ENCODE measurements at regions not wholly inside any gene's neighbourhood (a gene's known extent, or its start where the extent isn't known, plus 50 kb on each side); places are given as distances from the start of the nearest gene placed in this dataset.
"Not testable (repeated sequence)": the region's sequence is repeated elsewhere in the genome, so short reads cannot be mapped to it uniquely, and the experiment has no call there.

GRCh38 chr11:80943226-80943625 lies 1502.4 kb upstream of the TENM4 start:
- Histone ChIP-seq H3K27me3 (ENCODE audit: control insufficient read depth, insufficient read depth, low read length) (no peaks in the 10 kb centered on the region), H3K36me3 (ENCODE audit: control insufficient read depth, insufficient read depth, low read length) (no peaks in the 10 kb centered on the region), H3K4me3 (ENCODE audit: low read depth, low read length) (no peak overlapping the region)
- ChIA-PET POLR2A (no interaction called here), CTCF (no interaction called here)
- TF ChIP-seq, protein P1, sequence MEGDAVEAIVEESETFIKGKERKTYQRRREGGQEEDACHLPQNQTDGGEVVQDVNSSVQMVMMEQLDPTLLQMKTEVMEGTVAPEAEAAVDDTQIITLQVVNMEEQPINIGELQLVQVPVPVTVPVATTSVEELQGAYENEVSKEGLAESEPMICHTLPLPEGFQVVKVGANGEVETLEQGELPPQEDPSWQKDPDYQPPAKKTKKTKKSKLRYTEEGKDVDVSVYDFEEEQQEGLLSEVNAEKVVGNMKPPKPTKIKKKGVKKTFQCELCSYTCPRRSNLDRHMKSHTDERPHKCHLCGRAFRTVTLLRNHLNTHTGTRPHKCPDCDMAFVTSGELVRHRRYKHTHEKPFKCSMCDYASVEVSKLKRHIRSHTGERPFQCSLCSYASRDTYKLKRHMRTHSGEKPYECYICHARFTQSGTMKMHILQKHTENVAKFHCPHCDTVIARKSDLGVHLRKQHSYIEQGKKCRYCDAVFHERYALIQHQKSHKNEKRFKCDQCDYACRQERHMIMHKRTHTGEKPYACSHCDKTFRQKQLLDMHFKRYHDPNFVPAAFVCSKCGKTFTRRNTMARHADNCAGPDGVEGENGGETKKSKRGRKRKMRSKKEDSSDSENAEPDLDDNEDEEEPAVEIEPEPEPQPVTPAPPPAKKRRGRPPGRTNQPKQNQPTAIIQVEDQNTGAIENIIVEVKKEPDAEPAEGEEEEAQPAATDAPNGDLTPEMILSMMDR (IDR thresholded peaks at IDR 0.05; ENCODE audit: insufficient read depth, low read depth, low read length) = no peak
- DNase-seq (ENCODE audit: low read depth) = no peak

GRCh38 chr11:80937842-80938241 lies 1497.0 kb upstream of the TENM4 start:
- DNase-seq (ENCODE audit: low read depth) = no peak
- H3K36me3 ChIP-seq (ENCODE audit: control insufficient read depth, insufficient read depth, low read length) = no peaks in the 10 kb centered on the region
- POLR2A ChIA-PET = no interaction called here
- CTCF ChIA-PET = no interaction called here
- no peak overlapping the region for H3K4me3 ChIP-seq (ENCODE audit: low read depth, low read length)
- TF ChIP-seq, protein P1 (IDR thresholded peaks at IDR 0.05; ENCODE audit: insufficient read depth, low read depth, low read length) = no peak
- H3K27me3 ChIP-seq (ENCODE audit: control insufficient read depth, insufficient read depth, low read length) = no peaks in the 10 kb centered on the region

- TF ChIP-seq, protein P1 (IDR thresholded peaks at IDR 0.05; ENCODE audit: insufficient read depth, low read depth, low read length) = no peak
- H3K36me3 ChIP-seq (ENCODE audit: control insufficient read depth, insufficient read depth, low read length) = no peaks in the 10 kb centered on the region
- H3K27me3 ChIP-seq (ENCODE audit: control insufficient read depth, insufficient read depth, low read length) = no peaks in the 10 kb centered on the region
- ChIA-PET POLR2A (no interaction called here), CTCF (no interaction called here)
- H3K4me3 ChIP-seq (ENCODE audit: low read depth, low read length) = no peak overlapping the region
- DNase-seq (ENCODE audit: low read depth) = no peak
Observed at GRCh38 chr11:80930038-80930437, 1489.2 kb upstream of the TENM4 start.

DNA sequence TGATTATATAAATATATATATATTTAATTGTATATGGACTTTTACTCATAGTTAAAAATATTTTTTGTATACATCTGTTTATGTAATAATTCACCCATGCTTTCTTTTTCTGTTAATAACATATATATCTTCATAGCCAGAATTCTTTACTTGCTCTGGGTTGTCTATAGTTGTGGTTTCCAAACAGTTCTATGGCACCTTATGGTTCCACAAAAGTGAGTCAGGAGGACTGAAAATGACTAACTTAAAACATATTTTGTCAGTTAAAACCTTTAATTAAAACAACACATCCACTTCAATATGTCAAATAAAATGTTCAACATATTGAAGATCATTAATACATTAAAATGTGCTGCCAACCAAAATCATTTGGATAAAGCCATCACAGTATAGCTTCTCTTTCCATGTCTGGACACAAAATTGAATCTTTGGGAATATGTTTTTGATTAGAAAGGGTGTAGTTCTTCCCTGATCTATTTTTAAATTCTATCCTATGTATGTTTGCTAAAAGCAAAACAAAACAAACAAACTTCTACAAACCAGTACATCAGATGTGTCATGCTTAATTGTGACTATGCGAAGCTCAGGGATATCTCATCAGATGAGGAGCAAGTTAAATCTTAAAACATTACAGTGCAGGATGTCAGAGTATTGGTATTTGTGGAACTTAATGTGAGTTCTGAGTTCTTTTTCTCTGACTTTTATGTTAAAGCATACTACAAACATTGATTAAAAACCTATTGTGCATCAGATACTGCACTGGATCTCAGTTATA lies 1488.4 kb upstream of the TENM4 start:
- H3K4me3 ChIP-seq (ENCODE audit: low read depth, low read length) = no peak overlapping the region
- H3K27me3 ChIP-seq (ENCODE audit: control insufficient read depth, insufficient read depth, low read length) = no peaks in the 10 kb centered on the region
- POLR2A ChIA-PET = no interaction called here
- DNase-seq (ENCODE audit: low read depth) = no peak
- CTCF ChIA-PET = no interaction called here
- TF ChIP-seq, protein P1 (IDR thresholded peaks at IDR 0.05; ENCODE audit: insufficient read depth, low read depth, low read length) = no peak
- H3K36me3 ChIP-seq (ENCODE audit: control insufficient read depth, insufficient read depth, low read length) = no peaks in the 10 kb centered on the region

- POLR2A ChIA-PET = no interaction called here
- Histone ChIP-seq H3K36me3 (ENCODE audit: control insufficient read depth, insufficient read depth, low read length) (no peaks in the 10 kb centered on the region), H3K4me3 (ENCODE audit: low read depth, low read length) (no peak overlapping the region), H3K27me3 (ENCODE audit: control insufficient read depth, insufficient read depth, low read length) (no peaks in the 10 kb centered on the region)
- TF ChIP-seq, protein P1 (IDR thresholded peaks at IDR 0.05; ENCODE audit: insufficient read depth, low read depth, low read length) = no peak
- no peak for DNase-seq (ENCODE audit: low read depth)
- CTCF ChIA-PET = no interaction called here
Observed at GRCh38 chr11:80925321-80925720, 1484.5 kb upstream of the TENM4 start.

DNA sequence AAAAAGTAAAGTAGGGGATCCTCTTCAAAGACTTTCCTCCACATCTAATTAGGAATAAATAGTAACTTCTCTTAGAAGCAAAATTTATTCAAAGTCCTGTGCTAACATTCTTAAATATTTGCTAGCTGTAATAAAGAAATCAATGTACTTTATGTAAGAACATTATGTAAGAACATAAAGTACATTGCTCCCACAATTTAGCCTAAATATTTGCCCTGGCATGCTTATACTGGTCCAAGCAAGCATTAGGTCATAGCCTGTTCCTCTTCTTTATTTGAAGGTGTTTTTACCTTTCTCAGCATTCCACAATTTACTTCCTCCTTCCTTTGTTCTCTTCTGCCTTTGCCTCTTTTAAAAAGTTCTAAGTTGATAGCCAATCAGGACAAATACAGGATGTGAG lies 1480.5 kb upstream of the TENM4 start:
- DNase-seq (ENCODE audit: low read depth); H3K27me3 ChIP-seq (ENCODE audit: control insufficient read depth, insufficient read depth, low read length); H3K4me3 ChIP-seq (ENCODE audit: low read depth, low read length); H3K36me3 ChIP-seq (ENCODE audit: control insufficient read depth, insufficient read depth, low read length); POLR2A ChIA-PET: not testable (repeated sequence)
- CTCF ChIA-PET = interaction anchor here (0.5 kb wide), 1 partner anchor 487 kb away, joined by 3 read pairs; no protein-coding TSS in a partner anchor
